ENCODE measurements at regions not wholly inside any gene's neighbourhood (a gene's known extent, or its start where the extent isn't known, plus 50 kb on each side); places are given as distances from the start of the nearest gene placed in this dataset.

DNA sequence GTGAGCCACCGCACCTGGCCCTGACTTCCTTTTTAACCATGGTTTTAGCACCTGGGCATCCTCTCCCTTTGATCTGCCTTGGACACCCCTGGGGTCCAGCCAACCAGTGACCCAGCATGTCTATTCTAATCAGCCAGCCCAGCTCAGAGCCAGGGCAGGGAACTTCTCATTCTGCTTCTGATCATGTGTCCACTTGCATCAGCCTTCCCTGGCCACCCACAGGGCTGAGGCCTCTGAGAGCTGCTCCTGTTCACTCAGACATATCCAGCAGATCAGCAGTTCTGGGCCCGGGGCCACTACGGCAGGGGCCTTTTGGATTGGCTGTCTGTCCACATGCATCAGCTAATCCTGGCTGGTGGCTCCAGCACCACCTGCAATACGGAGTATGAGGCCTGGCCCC is 117.9 kb upstream of the MAP1LC3B2 start:
- ChIA-PET POLR2A (no interaction called here), CTCF (no interaction called here)
- DNase-seq (ENCODE audit: extremely low spot score): no peak
- TF ChIP-seq CTCF (IDR thresholded peaks at IDR 0.05; ENCODE audit: control extremely low read depth, extremely low read depth, low read depth, missing control alignments): no peak

- ChIA-PET POLR2A (no interaction called here), CTCF (no interaction called here)
- TF ChIP-seq CTCF (IDR thresholded peaks at IDR 0.05; ENCODE audit: control extremely low read depth, extremely low read depth, low read depth, missing control alignments): no peak
- DNase-seq (ENCODE audit: extremely low spot score): no peak
Observed at GRCh38 chr12:116442304-116442703, 116.9 kb upstream of the MAP1LC3B2 start.

DNA sequence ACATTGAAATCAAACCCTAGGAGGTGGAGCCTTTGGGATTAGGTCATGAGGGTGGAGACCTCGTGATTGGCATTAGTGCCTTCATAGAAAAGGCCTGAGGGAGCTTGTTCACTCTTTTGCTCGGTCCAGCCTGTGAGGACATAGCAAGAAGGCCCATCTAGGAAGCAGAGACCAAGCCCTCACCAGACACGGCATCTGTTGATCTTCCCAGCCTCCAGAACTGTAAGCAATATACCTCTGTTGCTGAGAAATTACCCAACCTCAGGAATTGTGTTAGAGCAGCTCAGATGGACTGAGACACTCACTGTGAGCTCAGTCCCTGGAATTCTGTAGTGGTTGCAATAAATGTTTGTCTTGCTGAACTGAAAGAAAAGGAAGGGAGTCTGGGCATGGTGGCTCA is 116.2 kb upstream of the MAP1LC3B2 start:
- ChIA-PET POLR2A (no interaction called here), CTCF (no interaction called here)
- DNase-seq (ENCODE audit: extremely low spot score): no peak
- TF ChIP-seq CTCF (IDR thresholded peaks at IDR 0.05; ENCODE audit: control extremely low read depth, extremely low read depth, low read depth, missing control alignments): no peak

- no peak for TF ChIP-seq CTCF (IDR thresholded peaks at IDR 0.05; ENCODE audit: control extremely low read depth, extremely low read depth, low read depth, missing control alignments)
- POLR2A ChIA-PET: no interaction called here
- CTCF ChIA-PET: no interaction called here
- DNase-seq (ENCODE audit: extremely low spot score): no peak
Observed at GRCh38 chr12:116443821-116444589, 115.2 kb upstream of the MAP1LC3B2 start.

- ChIA-PET POLR2A (no interaction called here), CTCF (no interaction called here)
- no peak for DNase-seq (ENCODE audit: extremely low spot score)
- no peak for TF ChIP-seq CTCF (IDR thresholded peaks at IDR 0.05; ENCODE audit: control extremely low read depth, extremely low read depth, low read depth, missing control alignments)
Observed at GRCh38 chr12:116444590-116444943, 114.6 kb upstream of the MAP1LC3B2 start.

DNA sequence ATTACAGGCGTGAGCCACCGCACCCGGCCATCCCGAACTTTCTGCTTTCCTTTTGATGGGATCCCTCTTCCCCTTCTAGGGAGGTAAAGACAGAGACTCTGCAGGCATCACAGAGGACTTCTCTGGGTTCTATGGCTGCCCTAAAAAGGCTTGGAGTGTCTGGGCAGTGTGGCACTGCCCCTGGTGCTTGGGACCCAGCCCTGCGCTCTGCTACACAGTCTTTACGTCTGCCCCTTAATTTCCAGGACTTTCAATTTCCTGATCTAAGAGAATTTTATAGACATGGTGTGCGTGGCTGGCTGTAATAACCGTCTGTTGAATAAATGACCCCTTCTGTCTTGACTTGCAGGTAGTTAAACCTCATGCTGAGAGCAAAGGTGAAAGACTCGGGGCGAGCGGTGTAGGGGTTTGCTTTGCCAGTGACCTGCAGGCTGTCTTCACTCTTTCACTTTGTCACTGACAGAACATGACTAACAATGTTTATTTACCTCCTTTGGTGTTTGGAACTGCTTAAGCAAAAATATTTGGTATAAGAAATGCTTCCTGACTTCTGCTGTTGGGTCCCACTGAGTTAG is 110.9 kb upstream of the MAP1LC3B2 start:
- ChIA-PET POLR2A (no interaction called here), CTCF (interaction anchor here (1.1 kb wide), 1 partner anchor 12 kb away, joined by 3 read pairs; no protein-coding TSS in a partner anchor)
- no peak for TF ChIP-seq CTCF (IDR thresholded peaks at IDR 0.05; ENCODE audit: control extremely low read depth, extremely low read depth, low read depth, missing control alignments)
- no peak for DNase-seq (ENCODE audit: extremely low spot score)

All from GM10248 (cell line).